RWPE1 (cell line): ENCODE measurements at regions not wholly inside any gene's neighbourhood (a gene's known extent, or its start where the extent isn't known, plus 50 kb on each side); places are given as distances from the start of the nearest gene placed in this dataset.
"Not testable (repeated sequence)": the region's sequence is repeated elsewhere in the genome, so short reads cannot be mapped to it uniquely, and the experiment has no call there.

ENCODE experiments used
- CTCF ChIA-PET: fragments of 350-600 bp; sonication (Branson Sonifier 250); formaldehyde crosslinking; extraction: SDS; loops from one replicate; lab custom pipeline; 2021; lab: Yijun Ruan, JAX
- POLR2A ChIA-PET: fragments of 400-600 bp; formaldehyde crosslinking; extraction: SDS; loops from one replicate; lab custom pipeline; 2020; ENCODE audit warnings: antibody characterized with exemption; ENCODE audit not compliant: low non-redundant PET; lab: Yijun Ruan, JAX
- DNase-seq: peaks from one replicate; pipeline ENCODE4 v3.0.0; 2012; ENCODE audit warnings: low spot score
- H3K27ac ChIP-seq: fragments of 450-650 bp; 2 replicates; pipeline ENCODE4 v1.5.1; 2017
- TF ChIP-seq, protein P1 (sequence below): fragments of 450-650 bp; conservative IDR thresholded peaks from 2 replicates; pipeline ENCODE4 v1.5.1; 2017; ENCODE audit warnings: low read depth, mild to moderate bottlenecking

DNA sequence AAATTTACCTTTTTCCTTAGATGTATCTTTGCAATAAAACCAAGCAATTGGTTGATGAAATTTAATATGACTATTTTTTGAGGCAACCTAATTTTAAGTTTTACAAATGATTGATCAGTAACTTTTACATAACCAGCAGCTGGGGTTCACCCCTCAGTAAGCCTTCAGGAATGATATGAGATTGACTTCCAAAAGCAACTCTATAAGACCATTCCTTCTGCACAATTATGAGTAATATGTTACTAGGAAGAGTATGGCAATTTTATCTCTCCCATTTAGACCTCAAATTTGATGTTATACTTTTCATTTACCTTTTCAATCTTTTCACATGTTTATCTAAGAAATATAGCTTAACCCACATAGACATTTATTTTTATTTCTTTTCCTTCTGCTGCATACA, 1546.3 kb downstream of the HACE1 start:
- H3K27ac ChIP-seq, result no peak overlapping the region
- ChIA-PET POLR2A (no interaction called here), CTCF (no interaction called here)
- TF ChIP-seq, protein P1, sequence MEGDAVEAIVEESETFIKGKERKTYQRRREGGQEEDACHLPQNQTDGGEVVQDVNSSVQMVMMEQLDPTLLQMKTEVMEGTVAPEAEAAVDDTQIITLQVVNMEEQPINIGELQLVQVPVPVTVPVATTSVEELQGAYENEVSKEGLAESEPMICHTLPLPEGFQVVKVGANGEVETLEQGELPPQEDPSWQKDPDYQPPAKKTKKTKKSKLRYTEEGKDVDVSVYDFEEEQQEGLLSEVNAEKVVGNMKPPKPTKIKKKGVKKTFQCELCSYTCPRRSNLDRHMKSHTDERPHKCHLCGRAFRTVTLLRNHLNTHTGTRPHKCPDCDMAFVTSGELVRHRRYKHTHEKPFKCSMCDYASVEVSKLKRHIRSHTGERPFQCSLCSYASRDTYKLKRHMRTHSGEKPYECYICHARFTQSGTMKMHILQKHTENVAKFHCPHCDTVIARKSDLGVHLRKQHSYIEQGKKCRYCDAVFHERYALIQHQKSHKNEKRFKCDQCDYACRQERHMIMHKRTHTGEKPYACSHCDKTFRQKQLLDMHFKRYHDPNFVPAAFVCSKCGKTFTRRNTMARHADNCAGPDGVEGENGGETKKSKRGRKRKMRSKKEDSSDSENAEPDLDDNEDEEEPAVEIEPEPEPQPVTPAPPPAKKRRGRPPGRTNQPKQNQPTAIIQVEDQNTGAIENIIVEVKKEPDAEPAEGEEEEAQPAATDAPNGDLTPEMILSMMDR, result no peak
- no peak for DNase-seq

- DNase-seq, POLR2A ChIA-PET, CTCF ChIA-PET, H3K27ac ChIP-seq: not testable (repeated sequence)
Measured at GRCh38 chr6:103294376-103294775, 1565.3 kb downstream of the HACE1 start.

- no peak for DNase-seq
- TF ChIP-seq, protein P1, result no peak
- ChIA-PET POLR2A (no interaction called here), CTCF (no interaction called here)
- no peak overlapping the region for H3K27ac ChIP-seq
Measured at GRCh38 chr6:103284835-103285234, 1574.9 kb downstream of the HACE1 start.

DNA sequence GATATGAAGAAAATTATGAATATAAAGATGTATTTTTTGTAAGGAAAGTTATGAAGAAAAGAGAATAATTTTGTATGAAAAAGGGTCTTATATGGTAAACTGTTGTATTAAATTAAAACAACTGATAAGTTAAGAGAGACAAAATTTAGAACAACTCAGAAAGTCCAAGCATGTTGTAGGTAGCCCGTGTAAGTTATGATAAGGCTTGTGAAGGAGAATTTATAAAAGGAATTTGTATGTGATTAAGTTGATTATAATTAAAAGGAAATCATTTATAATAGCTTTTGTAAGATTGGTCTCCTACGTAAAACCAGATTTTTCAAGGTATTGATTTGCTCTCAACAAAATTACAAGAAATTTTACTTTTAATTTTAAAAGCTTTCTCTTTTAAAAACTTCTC, 1579.3 kb downstream of the HACE1 start:
- POLR2A ChIA-PET, result no interaction called here
- DNase-seq, result no peak
- no peak overlapping the region for H3K27ac ChIP-seq
- CTCF ChIA-PET, result no interaction called here
- TF ChIP-seq, protein P1, result no peak

DNA sequence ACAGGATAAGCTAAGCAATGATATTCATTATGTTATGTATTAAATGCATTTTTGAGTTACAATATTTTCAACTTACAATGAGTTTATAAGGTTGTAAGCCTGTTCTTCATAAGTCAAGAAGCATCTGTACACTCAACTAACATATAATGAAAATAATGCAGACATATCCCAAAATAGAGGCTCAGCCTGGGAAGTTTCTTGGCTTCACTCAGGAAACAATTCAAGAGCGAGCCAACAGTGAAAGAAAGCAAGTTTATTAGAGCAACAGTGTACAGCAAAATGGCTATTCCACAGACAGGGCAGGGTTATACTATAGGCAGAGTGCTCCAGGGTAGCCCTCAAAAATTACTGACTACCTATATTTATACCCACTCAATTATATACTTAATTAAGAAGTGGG, 1581.8 kb downstream of the HACE1 start:
- CTCF ChIA-PET, result no interaction called here
- POLR2A ChIA-PET, result no interaction called here
- no peak overlapping the region for H3K27ac ChIP-seq
- DNase-seq, result no peak
- TF ChIP-seq, protein P1, result no peak

DNA sequence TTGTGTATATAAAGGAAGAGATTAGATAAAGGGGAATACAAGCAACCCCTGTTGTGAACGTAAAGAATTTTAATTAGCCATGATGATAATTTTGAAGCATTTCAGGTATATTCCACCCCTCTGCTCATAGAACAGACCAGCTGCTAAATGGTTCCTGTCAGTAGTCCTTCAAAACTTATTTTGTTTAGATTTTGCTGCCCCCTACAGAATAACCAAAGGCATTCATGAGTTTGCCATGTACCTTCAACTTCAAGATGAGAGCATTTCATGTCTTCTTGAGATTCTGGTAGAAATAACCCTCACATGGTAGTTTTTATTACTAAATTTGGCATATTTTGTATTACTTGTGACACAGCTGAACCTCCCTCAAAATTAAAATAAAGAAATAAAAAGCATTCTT, 1586.7 kb downstream of the HACE1 start:
- ChIA-PET POLR2A (no interaction called here), CTCF (no interaction called here)
- TF ChIP-seq, protein P1, result no peak
- DNase-seq, result no peak
- H3K27ac ChIP-seq, result no peak overlapping the region

DNA sequence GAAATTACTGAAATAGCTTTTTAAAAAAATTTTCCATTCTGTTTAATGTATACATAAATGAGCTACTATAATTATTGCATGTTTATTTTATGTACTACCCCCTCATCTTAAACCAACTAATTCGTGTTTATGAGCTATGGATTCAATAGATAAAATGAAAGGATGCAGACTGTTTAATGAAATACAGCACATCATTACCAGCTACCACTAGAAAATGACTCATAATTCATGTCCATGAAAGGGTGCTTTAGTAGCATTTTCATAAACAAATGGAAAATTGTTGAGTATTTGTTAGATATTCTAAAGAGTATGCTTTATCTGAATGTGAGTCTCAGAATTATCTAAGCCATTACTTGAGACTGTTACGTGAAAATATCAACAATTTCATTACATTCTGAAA, 1590.1 kb downstream of the HACE1 start:
- ChIA-PET POLR2A (no interaction called here), CTCF (no interaction called here)
- no peak overlapping the region for H3K27ac ChIP-seq
- TF ChIP-seq, protein P1, result no peak
- DNase-seq, result no peak
